Parathyroid adenoma (tissue), 2 donors: ENCODE measurements at regions not wholly inside any gene's neighbourhood (a gene's known extent, or its start where the extent isn't known, plus 50 kb on each side); places are given as distances from the start of the nearest gene placed in this dataset.

Experiments used
- H2AFZ ChIP-seq: fragments of 300-600 bp; sonication (generic); one replicate; pipeline ENCODE4 v1.7.0; 2017; ENCODE audit warnings: antibody characterized with exemption, mild to moderate bottlenecking
- H3K27ac ChIP-seq: fragments of 300-600 bp; sonication (generic); one replicate; pipeline ENCODE4 v1.7.0; 2017
- H3K27me3 ChIP-seq: fragments of 300-600 bp; sonication (generic); one replicate; pipeline ENCODE4 v1.7.0; 2017; ENCODE audit warnings: low read length; ENCODE audit not compliant: control insufficient read depth, insufficient read depth
- H3K36me3 ChIP-seq: fragments of 300-600 bp; sonication (generic); one replicate; pipeline ENCODE4 v1.7.0; 2017; ENCODE audit warnings: low read length; ENCODE audit not compliant: control insufficient read depth, insufficient read depth
- H3K4me1 ChIP-seq: fragments of 300-600 bp; sonication (generic); one replicate; pipeline ENCODE4 v1.7.0; 2017; ENCODE audit warnings: control low read depth
- H3K4me2 ChIP-seq: fragments of 300-600 bp; sonication (generic); one replicate; pipeline ENCODE4 v1.7.0; 2017; ENCODE audit warnings: low read length
- H3K4me3 ChIP-seq: fragments of 300-600 bp; sonication (generic); one replicate; pipeline ENCODE4 v1.7.0; 2017; ENCODE audit warnings: low read depth, low read length
- H3K79me2 ChIP-seq: fragments of 300-600 bp; sonication (generic); one replicate; pipeline ENCODE4 v1.7.0; 2017; ENCODE audit warnings: control low read depth
- H3K9ac ChIP-seq: fragments of 300-600 bp; sonication (generic); one replicate; pipeline ENCODE4 v1.7.0; 2017; ENCODE audit warnings: mild to moderate bottlenecking
- H3K9me3 ChIP-seq: fragments of 300-600 bp; sonication (generic); one replicate; pipeline ENCODE4 v1.7.0; 2017; ENCODE audit warnings: low read length; ENCODE audit not compliant: control insufficient read depth
- TF ChIP-seq, protein P1 (sequence below): fragments of 300-600 bp; sonication (generic); IDR thresholded peaks from one replicate; pipeline ENCODE4 v1.7.0; 2017; ENCODE audit warnings: antibody characterized with exemption, mild to moderate bottlenecking
- donor health status: primary hyperparathyroidism.

DNA sequence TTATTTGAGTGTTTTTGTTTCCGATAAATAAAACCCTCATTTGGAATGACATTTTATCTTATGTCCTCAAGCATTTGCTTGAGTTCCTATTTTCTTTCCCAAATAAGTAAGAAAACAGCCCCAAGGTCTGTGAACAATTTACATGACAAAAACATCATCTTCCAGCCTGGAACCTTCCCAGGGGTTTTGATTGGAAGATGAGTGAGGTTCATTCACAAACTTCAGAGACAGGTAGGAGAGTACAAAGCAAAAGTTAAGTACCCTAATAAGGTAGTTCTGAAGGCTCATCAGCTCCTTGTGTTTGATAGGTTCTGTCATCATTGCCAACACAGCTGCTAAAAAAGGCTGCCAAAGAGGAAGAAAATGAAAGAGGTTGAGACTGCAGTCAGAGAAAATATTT is 772.8 kb downstream of the CDH8 start:
- no peaks in the 10 kb centered on the region for H3K27me3 ChIP-seq
- H3K27ac ChIP-seq = no peak overlapping the region
- no peak overlapping the region for H3K4me2 ChIP-seq
- H3K9me3 ChIP-seq = no peaks in the 10 kb centered on the region
- TF ChIP-seq, protein P1, sequence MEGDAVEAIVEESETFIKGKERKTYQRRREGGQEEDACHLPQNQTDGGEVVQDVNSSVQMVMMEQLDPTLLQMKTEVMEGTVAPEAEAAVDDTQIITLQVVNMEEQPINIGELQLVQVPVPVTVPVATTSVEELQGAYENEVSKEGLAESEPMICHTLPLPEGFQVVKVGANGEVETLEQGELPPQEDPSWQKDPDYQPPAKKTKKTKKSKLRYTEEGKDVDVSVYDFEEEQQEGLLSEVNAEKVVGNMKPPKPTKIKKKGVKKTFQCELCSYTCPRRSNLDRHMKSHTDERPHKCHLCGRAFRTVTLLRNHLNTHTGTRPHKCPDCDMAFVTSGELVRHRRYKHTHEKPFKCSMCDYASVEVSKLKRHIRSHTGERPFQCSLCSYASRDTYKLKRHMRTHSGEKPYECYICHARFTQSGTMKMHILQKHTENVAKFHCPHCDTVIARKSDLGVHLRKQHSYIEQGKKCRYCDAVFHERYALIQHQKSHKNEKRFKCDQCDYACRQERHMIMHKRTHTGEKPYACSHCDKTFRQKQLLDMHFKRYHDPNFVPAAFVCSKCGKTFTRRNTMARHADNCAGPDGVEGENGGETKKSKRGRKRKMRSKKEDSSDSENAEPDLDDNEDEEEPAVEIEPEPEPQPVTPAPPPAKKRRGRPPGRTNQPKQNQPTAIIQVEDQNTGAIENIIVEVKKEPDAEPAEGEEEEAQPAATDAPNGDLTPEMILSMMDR = no peak
- no peaks in the 10 kb centered on the region for H3K4me1 ChIP-seq
- no peak overlapping the region for H3K4me3 ChIP-seq
- no peaks in the 10 kb centered on the region for H3K36me3 ChIP-seq
- no peaks in the 10 kb centered on the region for H3K79me2 ChIP-seq
- no peak overlapping the region for H2AFZ ChIP-seq
- no peak overlapping the region for H3K9ac ChIP-seq

DNA sequence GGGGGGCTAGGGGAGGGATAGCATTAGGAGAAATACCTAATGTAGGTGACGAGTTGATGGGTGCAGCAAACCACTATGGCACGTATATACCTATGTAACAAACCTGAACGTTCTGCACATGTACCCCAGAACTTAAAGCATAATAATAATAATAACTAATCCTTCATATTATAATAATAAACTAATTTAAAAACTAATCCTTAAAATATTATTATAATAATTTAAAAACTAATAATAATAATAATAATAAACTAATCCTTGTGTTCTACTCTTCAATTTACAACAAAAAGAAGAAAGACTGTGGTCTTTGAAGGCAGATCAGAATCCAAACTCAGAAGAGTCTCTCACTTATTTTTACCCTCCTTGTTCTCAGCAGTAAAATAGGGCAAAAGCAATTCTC is 774.9 kb downstream of the CDH8 start:
- H3K9me3 ChIP-seq = no peaks in the 10 kb centered on the region
- H3K4me3 ChIP-seq = no peak overlapping the region
- no peaks in the 10 kb centered on the region for H3K79me2 ChIP-seq
- TF ChIP-seq, protein P1 = no peak
- no peaks in the 10 kb centered on the region for H3K27me3 ChIP-seq
- no peak overlapping the region for H2AFZ ChIP-seq
- H3K27ac ChIP-seq = no peak overlapping the region
- H3K4me1 ChIP-seq = no peaks in the 10 kb centered on the region
- no peak overlapping the region for H3K9ac ChIP-seq
- H3K4me2 ChIP-seq = no peak overlapping the region
- H3K36me3 ChIP-seq = no peaks in the 10 kb centered on the region

DNA sequence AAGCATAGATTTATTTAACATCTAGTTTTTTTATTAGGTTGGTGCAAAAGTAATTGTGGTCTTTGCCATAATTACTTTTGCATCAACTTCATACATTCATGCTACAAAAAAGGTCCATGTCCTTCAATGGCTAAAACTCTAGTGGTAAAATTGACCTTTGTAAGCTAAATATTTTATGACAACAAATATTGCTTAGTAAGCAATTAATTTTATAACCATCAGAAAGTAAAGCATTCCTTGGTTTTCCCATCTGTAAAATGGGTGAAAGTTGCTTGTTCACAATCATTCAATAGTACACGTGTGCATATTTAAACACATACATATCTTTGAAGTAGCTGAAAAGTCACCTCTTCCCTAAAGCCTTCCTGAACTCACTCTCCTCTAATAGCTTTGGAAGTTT is 789.6 kb downstream of the CDH8 start:
- no peak overlapping the region for H3K4me3 ChIP-seq
- no peaks in the 10 kb centered on the region for H3K36me3 ChIP-seq
- H3K9ac ChIP-seq = no peak overlapping the region
- no peaks in the 10 kb centered on the region for H3K79me2 ChIP-seq
- no peak overlapping the region for H3K27ac ChIP-seq
- no peak overlapping the region for H2AFZ ChIP-seq
- H3K4me2 ChIP-seq = no peak overlapping the region
- TF ChIP-seq, protein P1 = no peak
- no peaks in the 10 kb centered on the region for H3K4me1 ChIP-seq
- no peaks in the 10 kb centered on the region for H3K9me3 ChIP-seq
- H3K27me3 ChIP-seq = no peaks in the 10 kb centered on the region

DNA sequence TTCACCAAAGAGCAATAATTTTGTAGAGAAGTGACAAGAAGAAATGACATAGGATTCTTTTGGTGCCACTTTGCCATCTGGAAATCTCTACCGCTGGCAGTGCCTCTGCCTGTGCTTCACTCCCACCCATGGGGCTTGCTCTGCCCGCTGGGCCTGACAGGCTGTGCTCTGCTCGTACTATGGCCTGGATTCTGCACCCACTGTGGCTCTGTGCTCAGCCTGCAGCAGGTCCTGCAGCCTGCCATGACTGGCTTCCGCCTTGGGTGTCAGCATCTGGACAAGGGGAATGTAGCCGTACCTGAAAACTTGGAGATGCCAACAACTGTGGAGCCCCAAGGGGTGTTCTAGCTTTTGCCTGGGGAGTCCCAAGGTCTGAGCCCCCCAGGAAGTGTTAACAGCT is 792.3 kb downstream of the CDH8 start:
- no peak overlapping the region for H2AFZ ChIP-seq

DNA sequence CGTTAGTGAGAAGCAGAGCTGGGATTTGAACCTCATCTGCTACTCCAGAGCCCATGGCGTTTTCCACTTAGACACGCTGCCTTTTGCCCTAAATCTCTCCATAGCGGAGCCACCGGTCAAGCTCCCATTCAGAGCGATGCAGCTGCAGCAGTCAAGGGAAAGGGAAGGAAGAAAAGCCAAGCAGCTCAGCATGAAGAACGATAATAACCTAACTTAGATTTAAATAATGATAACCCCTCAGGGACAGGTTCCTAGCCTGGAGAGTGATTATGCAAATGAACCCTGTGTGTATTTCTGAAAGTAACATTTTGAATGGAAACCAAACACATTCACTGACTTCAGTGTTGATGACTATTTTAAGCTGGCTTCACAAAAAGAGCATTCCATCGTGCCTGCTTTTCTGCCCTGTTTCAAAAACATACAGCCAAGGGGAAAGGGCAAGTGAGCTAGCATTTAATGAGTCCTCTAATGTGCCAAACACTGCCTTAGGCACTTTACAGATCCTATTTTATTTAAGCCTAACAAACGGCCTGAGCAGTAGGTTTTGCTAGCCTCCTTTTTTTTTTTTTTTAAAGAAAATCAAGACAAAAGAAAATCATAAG is 798.3 kb downstream of the CDH8 start:
- H3K36me3 ChIP-seq = no peaks in the 10 kb centered on the region
- TF ChIP-seq, protein P1 = no peak
- H3K4me3 ChIP-seq = no peak overlapping the region
- no peak overlapping the region for H2AFZ ChIP-seq
- no peaks in the 10 kb centered on the region for H3K4me1 ChIP-seq
- H3K27me3 ChIP-seq = no peaks in the 10 kb centered on the region
- no peaks in the 10 kb centered on the region for H3K79me2 ChIP-seq
- H3K9ac ChIP-seq = no peak overlapping the region
- no peaks in the 10 kb centered on the region for H3K9me3 ChIP-seq
- H3K27ac ChIP-seq = no peak overlapping the region
- no peak overlapping the region for H3K4me2 ChIP-seq

More for the DNA sequence above, 792.3 kb downstream of the CDH8 start:
- Histone ChIP-seq H3K27ac (no peak overlapping the region), H3K27me3 (no peaks in the 10 kb centered on the region), H3K4me1 (no peaks in the 10 kb centered on the region), H3K4me3 (no peak overlapping the region), H3K9ac (no peak overlapping the region), H3K9me3 (no peaks in the 10 kb centered on the region), H3K79me2 (no peaks in the 10 kb centered on the region), H3K4me2 (no peak overlapping the region), H3K36me3 (no peaks in the 10 kb centered on the region)
- TF ChIP-seq, protein P1 = no peak
